ENCODE measurements at regions not wholly inside any gene's neighbourhood (a gene's known extent, or its start where the extent isn't known, plus 50 kb on each side); places are given as distances from the start of the nearest gene placed in this dataset.

- Histone ChIP-seq H4K20me1 (ENCODE audit: insufficient read depth, low read length) (no peaks in the 10 kb centered on the region), H3K36me3 (ENCODE audit: insufficient read depth, low read length) (no peaks in the 10 kb centered on the region), H3K4me3 (ENCODE audit: low read depth in 1 of 2, low read length in 2 of 2) (no peak overlapping the region), H3K4me2 (ENCODE audit: insufficient read depth, low read length) (no peak overlapping the region), H3K9me3 (ENCODE audit: insufficient read depth, low read length, severe bottlenecking) (no peaks in the 10 kb centered on the region), H3K9ac (ENCODE audit: low read depth, low read length) (no peak overlapping the region), H3K4me1 (ENCODE audit: insufficient read depth, low read length) (0 out of 2 replicates have a peak, but pooled peaks cover 2% of the 10 kb centered on the region), H3K27me3 (ENCODE audit: insufficient read depth, low read length, poor library complexity) (peaks cover 30% of the 10 kb centered on the region), H3K79me2 (ENCODE audit: insufficient read depth, low read length) (no peaks in the 10 kb centered on the region), H2AFZ (ENCODE audit: low read depth, low read length) (no peak overlapping the region), H3K27ac (ENCODE audit: low read length) (no peak overlapping the region)
- no peak for ATAC-seq (ENCODE audit: insufficient read depth, low read depth)
- no peak for DNase-seq
- TF ChIP-seq EZH2 (IDR thresholded peaks at IDR 0.05; ENCODE audit: borderline replicate concordance, low read depth, low read length, severe bottlenecking) (no peak), CTCF (IDR thresholded peaks at IDR 0.05; ENCODE audit: borderline replicate concordance, extremely low read depth, low read length, poor library complexity, severe bottlenecking) (no peak)
These were observed 266.9 kb upstream of the NFE2L3 start for GRCh38 chr7:25885057-25885576.

DNA sequence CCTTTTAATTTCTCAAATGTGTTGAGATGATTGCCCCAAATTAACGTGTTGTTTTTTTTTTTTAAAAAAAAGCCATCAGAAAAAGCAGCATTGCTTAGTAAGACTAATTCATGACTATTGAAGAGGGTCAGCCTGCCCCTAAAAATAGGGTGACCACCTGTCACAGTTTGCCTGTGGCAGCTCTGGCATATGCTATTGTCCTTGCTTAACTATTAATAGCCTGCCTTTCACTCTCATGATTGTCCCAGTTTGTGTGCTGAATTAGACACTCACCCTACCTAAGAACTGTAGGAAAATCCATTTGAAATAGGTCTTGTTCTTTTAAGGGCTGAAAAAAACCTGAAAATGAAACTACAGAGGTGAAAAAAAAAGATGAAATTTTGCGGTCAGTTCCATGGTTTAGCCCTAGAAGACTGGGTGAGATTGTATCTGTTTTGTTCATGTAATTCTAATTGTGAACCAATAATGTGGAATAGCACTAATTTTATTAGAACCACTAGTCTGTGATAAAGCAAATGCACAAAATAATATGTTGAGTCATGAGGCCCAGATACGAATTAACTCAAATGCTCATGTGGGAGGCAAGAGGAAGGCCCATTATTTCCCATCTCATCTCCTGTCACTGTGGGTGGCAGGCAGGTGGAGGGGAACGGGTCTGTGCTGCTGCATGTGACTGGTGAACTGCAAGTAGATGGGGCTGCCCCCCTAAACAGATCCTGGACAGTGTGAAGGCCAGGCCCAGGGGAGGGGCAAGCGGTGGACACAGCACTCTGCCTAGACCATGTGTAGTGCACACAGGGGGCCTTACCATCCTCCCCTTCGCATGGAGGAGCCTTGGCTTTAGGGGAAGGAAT, 265.4 kb upstream of the NFE2L3 start:
- ATAC-seq (ENCODE audit: insufficient read depth, low read depth) (no peak), DNase-seq (no peak)
- Histone ChIP-seq H3K4me2 (ENCODE audit: insufficient read depth, low read length) (no peak overlapping the region), H4K20me1 (ENCODE audit: insufficient read depth, low read length) (no peaks in the 10 kb centered on the region), H3K4me3 (ENCODE audit: low read depth in 1 of 2, low read length in 2 of 2) (no peak overlapping the region), H3K9ac (ENCODE audit: low read depth, low read length) (no peak overlapping the region), H3K27ac (ENCODE audit: low read length) (no peak overlapping the region), H3K4me1 (ENCODE audit: insufficient read depth, low read length) (0 out of 2 replicates have a peak, but pooled peaks cover 3% of the 10 kb centered on the region), H3K27me3 (ENCODE audit: insufficient read depth, low read length, poor library complexity) (peaks cover 27% of the 10 kb centered on the region), H2AFZ (ENCODE audit: low read depth, low read length) (no peak overlapping the region), H3K9me3 (ENCODE audit: insufficient read depth, low read length, severe bottlenecking) (no peaks in the 10 kb centered on the region), H3K79me2 (ENCODE audit: insufficient read depth, low read length) (no peaks in the 10 kb centered on the region), H3K36me3 (ENCODE audit: insufficient read depth, low read length) (no peaks in the 10 kb centered on the region)
- TF ChIP-seq EZH2 (IDR thresholded peaks at IDR 0.05; ENCODE audit: borderline replicate concordance, low read depth, low read length, severe bottlenecking), result no peak

- Histone ChIP-seq H3K79me2 (ENCODE audit: insufficient read depth, low read length) (no peaks in the 10 kb centered on the region), H4K20me1 (ENCODE audit: insufficient read depth, low read length) (no peaks in the 10 kb centered on the region), H2AFZ (ENCODE audit: low read depth, low read length) (no peak overlapping the region), H3K9ac (ENCODE audit: low read depth, low read length) (no peak overlapping the region), H3K9me3 (ENCODE audit: insufficient read depth, low read length, severe bottlenecking) (no peaks in the 10 kb centered on the region), H3K4me1 (ENCODE audit: insufficient read depth, low read length) (0 out of 2 replicates have a peak, but pooled peaks cover 3% of the 10 kb centered on the region), H3K27ac (ENCODE audit: low read length) (no peak overlapping the region), H3K36me3 (ENCODE audit: insufficient read depth, low read length) (no peaks in the 10 kb centered on the region), H3K27me3 (ENCODE audit: insufficient read depth, low read length, poor library complexity) (peaks cover 24% of the 10 kb centered on the region), H3K4me2 (ENCODE audit: insufficient read depth, low read length) (no peak overlapping the region), H3K4me3 (ENCODE audit: low read depth in 1 of 2, low read length in 2 of 2) (no peak overlapping the region)
- ATAC-seq (ENCODE audit: insufficient read depth, low read depth) (no peak), DNase-seq (no peak)
- no peak for TF ChIP-seq CTCF (IDR thresholded peaks at IDR 0.05; ENCODE audit: borderline replicate concordance, extremely low read depth, low read length, poor library complexity, severe bottlenecking)
- TF ChIP-seq EZH2 (IDR thresholded peaks at IDR 0.05; ENCODE audit: borderline replicate concordance, low read depth, low read length, severe bottlenecking), result no peak
These were observed 264.7 kb upstream of the NFE2L3 start for GRCh38 chr7:25887266-25887665.
